GM21390 (cell line): ENCODE measurements at regions not wholly inside any gene's neighbourhood (a gene's known extent, or its start where the extent isn't known, plus 50 kb on each side); places are given as distances from the start of the nearest gene placed in this dataset.
"Not testable (repeated sequence)": the region's sequence is repeated elsewhere in the genome, so short reads cannot be mapped to it uniquely, and the experiment has no call there.

Source experiments
- ATAC-seq: cut with Tn5 transposase; IDR thresholded peaks from one replicate; pipeline ENCODE4 v1.9.1; 2021; ENCODE audit not compliant: unreplicated experiment

DNA sequence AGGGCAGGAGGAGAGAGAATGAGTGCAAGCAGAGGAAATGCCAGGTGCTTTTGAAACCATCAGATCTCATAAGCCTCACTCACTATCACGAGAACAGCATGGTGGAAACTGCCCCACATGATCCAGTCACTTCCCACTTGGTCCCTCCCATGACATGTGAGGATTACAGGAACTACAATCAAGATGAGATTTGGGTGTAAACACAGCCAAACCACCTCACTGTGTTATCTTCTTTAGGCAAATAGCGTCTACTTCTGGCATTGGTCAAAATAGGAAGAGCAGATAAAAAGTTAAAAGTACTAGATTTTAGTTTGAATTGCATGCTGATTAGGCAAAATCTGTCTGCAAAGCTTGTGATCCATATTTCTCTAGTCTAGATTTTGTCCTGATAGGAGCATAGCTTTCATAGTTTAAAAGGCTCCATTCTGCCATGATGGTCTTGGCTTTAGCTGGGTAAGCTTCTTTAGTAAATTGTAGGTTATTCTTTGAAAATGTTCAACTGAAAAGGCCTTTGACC is 267.5 kb downstream of the NKX6-1 start:
- no peak for ATAC-seq

DNA sequence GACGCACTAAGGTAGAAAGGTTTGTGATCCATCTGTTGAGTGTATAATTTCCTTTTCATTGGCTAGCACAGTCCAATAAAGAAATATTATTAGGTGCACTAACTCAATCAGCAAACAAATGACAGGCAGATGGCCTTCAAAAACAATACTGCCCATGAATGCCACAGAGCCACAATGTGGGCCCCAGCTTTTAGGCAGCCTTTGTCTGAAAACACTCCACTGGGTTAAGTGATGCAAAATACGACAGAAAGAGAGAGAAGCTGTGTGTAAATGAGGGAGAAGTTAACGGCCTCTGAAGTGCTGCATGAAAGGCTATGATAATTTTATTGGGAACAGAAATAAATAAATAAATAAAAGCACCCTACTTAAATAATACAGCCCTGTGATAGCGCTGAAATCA is 274.6 kb downstream of the NKX6-1 start:
- ATAC-seq = no peak

DNA sequence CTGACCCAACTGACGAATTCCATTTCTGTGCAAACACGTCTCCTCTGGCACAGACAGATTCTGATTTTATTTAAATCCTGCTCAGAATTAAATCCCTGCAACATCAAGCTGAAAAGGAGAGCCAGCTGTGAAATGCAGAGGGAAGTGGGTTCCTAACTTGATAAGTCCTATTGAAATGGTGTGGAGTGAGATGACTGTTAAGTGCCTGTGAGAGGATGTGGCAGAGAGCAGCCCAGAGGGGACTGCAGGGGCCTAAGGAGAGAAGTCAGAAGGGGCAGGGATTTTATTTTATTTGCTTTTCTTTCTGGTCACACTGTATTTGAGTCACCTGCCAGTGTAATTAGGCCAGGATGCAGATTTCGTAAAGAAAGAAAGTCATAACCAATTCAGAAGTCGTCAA is 277.4 kb downstream of the NKX6-1 start:
- ATAC-seq = no peak

DNA sequence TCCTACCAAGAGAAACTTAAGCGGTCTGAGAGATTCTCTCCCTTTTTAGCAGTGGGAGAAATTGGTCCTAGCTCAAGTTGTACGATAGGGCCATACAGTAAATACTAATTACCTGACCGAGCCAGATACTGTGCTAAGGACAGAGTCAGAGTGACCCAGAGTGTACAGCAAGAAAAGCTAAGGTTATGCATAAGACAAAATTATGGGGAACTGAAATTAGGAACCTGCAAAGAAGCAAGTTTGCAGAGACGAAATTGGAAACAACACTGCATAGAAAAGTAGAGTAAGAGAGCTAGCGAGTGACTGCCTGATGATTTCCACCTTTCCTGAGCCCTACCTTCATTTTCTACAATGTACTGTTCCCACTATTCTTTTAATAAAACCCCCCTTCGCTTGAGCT is 278.1 kb downstream of the NKX6-1 start:
- ATAC-seq = no peak

DNA sequence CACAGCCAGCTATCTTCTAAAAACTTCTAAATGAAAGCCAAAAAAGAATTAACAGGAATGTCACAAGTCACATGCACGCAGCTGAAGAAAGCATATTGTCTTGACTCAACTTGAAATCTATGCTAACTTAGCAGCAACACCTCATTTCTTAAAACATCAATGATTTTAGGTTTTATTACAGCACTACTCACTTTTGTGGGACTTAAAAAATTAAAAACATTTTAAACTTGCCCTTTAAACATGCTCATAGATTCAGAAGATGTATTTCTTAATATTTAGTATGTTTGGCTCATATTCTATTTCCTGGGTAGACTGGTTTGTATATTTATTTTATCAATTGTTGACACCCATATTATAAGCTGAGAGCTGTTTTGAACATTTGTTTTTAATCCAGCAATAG is 279.4 kb downstream of the NKX6-1 start:
- ATAC-seq = no peak

DNA sequence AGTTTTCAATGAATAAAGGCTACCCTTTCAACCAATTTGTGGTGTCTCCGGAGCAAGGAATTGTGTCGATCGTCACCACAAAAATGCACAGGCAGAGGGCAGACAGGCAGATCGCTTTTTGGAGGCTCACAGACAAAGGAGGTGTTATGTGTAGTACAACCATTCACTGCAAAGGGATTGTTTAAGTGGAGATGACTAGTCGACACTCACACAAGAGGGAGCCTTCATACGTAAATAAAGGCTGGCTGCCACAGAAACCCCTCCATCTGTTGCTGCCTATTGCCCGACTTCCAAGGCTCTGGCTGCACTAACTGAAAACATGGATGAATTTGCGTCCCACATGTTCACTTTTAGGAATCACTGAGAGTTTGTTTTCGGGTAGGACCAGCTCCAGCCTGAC is 281.1 kb downstream of the NKX6-1 start:
- no peak for ATAC-seq

DNA sequence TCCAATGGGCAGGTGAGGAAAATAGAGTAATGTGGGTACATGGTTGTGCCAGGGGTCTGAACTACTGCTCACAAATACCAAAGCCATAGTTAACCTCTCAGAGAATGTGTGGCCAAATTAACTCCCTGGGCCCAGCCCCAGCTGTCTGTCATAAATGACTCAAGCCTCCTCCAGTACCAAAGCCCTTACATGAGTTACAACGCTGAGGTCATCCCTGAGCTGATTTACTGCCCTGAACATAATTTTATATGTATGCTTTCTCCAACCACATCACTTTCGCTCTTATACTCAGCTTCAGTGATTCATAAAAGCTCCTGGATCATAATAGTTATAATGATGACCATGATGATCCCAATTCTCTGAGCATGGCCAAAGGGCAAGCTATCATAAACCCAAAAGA is 283.9 kb downstream of the NKX6-1 start:
- no peak for ATAC-seq

DNA sequence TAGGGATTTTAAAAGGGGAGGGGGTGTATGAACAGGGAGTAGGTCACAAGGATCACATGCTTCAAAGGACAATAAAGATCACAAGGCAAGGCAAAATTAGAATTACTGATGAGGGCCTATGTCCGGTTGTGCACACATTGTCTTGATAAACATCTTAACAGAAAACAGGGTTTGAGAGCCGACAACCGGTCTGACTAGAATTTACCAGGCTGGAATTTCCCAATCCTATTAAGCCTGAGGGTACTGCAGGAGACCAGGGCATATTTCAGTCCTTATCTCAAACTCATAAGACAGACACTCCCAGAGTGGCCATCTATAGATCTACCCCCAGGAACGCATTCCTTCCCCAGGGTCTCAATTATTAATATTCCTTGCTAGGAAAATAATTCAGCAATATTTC is 292.9 kb downstream of the NKX6-1 start:
- not testable (repeated sequence) for ATAC-seq

DNA sequence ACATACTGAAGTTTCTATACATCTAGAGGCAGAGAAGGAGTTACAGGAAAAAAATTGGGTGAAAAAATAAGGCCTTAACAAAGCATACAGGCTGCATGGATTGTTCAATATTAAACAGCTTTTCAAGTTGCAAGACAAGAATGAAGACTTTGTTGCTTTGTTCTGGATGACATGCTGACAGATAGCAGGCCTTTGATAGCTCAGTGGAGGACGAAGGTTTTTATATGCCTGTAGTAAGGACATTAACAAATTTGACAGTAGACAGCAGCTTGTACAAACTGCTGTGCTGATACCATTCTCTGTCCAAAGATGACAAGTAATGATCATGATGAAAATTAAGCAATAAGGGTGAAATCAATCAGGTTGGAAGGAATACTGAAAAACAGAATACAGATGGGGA is 309.9 kb downstream of the NKX6-1 start:
- no peak for ATAC-seq

DNA sequence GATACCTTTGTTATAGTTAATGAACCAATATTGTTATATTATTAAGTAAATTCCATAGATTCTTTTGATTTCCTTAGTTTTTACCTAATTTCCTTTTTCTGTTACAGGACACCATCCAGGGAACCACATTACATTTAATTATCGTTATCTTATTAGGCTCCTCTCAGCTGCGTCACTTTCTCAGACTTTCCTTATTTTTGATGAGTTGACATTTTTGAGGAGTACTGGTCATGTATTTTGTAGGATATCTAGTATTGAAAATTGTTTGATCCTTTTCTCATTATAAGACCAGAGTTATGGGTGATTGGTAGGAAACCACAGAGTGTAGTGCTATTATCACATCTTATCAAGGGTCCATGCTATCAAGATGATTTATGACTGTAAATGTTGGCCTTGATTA is 319.7 kb downstream of the NKX6-1 start:
- ATAC-seq = no peak

DNA sequence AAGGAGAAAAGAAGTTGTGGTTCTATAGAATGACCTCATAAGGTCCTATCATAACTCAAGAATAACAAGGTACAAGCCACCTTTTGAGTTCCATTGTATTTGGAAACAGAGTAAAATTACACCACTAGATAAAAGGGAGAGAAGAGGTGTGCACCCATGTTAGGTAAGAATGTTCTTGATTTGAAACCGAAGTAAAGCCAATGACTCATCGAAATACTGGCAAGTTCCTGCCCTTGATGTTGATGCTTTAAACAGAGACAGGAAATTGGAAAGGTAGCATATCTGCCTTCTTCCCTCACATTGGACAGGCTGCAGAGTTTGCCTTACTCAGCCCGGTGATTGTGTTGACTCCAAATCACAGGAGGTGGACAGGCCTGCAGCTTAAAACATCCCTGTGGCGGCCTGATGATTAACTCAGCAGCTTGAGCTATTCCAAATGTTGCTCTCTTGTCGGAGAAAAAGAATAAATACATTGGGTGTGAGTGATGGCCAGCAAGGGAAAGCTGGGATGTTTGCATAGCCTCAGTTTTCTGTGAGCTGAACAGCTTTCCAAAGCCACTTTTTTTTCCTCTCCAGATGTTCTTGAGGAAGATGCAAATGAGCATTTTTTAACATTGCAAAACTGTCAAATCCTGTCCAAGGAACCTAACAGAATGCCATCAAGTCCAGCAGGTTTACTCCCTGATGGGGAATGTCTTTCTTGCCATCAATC is 321.1 kb downstream of the NKX6-1 start:
- ATAC-seq = no peak

DNA sequence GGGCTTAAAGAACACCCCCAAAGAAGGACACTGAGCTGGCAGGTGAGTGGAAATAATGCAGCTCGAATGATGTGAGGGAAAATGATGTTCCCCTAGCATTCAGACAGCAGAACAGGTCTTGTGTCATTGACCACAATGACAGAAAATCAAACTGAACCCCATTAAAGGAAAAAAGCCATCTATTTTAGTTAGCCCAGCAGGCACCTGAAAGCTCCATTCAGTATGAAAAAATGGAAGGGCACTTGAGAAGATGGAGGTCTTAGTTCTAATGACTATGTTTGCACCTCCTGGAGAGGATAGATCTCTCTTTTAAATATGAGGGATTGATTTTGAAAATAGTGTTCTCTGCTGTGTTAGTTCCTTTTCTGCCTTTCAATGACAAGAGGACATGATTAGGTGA is 323.1 kb downstream of the NKX6-1 start:
- ATAC-seq = no peak

DNA sequence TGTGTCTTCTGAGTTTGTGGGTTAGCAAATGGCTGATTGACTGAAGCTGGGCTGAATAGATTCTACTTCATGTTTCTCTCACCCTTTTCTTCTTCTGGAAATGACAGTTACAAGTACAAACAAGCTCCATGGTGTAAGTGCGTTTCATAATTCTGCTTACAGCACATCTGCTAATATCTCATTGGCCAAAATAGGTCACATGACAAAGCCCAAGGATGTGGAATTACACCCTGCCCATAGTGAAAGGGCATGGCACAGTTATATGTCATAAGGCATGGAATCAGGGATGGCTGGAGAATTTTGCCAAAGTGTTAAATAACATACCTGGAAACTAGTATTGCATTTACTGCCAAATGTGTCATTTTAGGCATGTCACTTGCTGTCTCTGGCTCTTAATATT is 327.2 kb downstream of the NKX6-1 start:
- ATAC-seq = no peak

DNA sequence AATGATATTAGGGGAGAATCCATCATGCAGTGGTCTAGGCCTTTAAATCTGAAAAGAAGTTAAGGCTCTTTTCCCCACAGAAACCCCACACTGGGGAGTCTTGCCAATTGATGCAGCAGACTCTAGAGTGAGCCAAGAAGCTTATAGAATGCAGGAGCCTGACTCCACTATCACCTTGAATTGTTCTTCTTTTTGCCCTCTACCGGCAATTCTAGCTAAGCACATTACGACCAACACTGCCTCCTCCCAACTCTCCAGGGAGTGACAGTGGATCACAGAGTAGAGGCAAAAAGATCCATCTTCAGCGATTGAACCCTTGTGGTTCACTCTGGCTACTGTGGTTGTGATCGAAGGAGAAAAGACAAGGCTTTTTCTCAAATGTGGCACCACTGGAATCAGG is 331.5 kb downstream of the NKX6-1 start:
- ATAC-seq = no peak

DNA sequence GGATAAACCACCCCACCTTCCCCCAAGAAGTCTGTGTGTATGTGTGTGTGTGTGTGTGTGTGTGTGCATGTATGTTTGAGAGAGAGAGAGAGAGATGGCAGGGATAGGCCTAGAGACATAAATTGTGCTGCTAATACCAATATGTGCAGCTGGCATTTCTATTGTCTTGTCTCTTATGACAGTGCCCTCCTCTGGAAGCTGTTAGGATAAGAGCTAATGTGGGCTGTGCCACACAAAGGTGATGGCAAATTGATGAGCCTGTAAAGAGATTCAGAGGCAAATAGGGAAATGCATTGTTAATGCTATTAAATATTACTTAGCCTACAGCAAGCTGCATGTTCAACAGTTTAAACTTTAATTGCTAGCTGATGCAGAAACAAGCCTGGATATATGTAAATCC is 332.0 kb downstream of the NKX6-1 start:
- no peak for ATAC-seq

DNA sequence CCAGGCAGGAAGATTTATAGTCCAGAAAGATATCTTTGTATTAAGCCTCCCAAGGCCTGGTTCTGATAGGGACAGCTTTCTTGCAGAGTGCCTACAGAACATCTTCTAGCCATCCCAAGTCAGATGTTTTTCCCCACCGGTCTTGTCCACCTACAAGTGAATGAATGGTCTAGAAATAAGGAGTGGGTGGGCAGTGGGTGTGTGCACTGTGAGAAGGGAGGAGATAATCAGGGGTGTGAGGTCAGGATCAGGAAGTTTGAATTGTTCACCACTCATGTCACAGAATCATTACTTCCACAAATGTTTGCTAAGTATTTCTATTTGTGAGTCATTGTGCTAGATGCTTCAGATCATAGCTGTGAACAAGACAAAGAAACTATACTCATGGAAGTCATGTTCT is 332.6 kb downstream of the NKX6-1 start:
- no peak for ATAC-seq

DNA sequence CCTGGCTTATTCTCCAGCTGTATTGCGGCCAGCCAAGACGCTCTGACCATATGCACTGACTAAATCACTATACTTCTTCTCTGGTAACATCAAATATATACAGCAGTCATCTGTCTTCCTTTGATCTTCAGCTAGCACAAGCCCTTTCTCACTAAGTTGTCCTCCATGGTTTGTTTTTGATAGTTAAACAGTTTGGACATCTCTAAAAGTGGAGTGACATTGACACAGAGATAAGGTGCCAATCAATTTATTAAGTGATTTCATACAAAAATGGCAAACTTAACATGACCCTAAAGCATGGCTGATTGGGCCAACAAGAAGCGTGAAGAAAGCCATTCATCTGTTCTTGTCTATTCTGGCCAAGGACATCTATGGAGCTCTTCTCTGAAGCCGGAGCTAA is 334.9 kb downstream of the NKX6-1 start:
- ATAC-seq = no peak

DNA sequence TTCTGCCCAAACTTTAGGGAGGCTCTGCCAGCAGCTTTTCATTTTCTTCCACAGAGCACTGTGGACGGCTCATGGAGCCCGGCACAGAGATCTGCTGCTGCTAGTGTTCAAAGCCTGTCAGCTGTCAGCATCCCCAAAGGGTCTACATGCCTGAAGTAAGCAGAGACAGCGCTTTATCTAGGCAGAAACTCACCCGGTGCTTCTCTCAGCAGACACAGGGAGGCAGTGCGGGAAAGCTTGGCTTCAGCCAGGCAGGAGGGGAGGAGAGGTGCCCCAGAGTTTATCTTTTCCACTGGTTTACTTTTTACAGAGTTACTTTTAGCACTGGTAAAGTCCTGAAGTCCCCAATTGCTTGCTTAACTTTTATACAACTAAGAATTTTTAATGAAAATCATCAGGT is 339.3 kb downstream of the NKX6-1 start:
- ATAC-seq = no peak

DNA sequence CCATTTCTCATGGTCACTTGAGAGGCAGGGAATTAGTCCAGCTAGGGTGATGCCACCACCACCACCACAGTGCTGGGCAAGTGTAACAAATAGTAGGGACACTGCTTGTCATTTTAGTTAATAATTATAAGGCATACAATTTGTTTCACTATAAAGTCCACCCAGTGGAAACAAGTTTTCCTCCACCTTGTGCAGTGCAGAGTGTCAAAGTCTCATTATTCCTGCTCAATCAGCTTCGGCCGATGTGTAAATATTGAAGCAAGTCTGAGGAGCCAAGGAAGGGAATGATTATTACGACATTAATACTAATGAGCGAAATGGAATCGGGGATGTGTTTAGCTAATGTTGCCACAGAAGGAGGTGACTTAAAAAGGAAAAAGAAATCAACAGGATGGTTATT is 340.4 kb downstream of the NKX6-1 start:
- no peak for ATAC-seq

DNA sequence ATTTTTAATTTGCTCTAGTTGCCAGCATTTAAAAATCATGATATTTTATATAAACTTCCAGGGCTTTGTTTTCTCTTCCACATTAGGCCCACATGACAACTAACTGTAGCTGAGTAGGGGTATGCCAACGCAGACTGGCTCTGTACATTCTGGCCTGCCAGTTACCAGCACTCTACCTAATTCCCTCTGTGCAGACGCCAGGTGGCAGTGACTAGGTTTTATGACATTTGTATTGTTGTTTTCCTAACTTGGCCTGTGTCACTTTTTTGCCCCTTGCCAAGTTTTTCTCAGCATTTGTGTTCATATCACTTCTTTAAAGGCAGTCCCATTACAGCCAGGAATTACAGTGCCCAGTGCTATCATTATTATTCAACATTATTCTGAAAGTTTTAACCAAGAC is 347.5 kb downstream of the NKX6-1 start:
- no peak for ATAC-seq

DNA sequence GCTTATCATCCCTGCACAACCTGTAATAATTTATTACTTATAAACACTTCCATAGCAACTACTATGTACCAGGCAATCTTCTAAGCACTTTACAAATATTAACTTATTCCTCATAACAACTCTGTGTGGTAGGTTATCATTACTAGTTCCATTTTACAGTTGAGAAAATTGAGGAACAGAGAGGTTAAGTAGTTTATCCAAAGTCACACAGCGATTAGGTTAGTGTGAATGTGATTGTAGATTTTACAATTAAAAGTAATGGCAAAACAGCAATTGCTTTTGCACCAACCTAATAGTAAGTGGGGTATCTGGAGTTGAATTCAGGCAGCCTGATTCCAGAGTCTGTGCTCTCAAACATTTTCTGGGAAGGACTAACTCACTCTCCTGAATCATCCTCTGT is 348.9 kb downstream of the NKX6-1 start:
- no peak for ATAC-seq

DNA sequence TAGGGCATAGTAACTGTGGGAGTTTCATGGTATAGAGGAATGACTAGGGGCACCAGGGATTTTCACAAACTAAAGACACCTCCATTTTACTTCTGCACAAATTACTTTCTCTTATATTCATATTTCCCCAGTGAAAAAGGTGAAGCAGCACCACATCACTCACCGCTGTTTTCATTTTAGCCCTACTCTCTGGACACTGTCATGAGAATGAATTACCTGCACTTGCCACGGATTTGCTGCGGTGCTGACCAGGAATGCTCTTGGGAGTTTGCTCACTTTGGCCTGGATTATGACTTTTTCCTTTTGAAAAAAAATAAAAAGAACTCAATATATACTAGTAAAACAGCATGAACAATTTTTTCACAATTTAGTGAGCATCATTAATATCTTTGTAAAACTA is 351.3 kb downstream of the NKX6-1 start:
- no peak for ATAC-seq

DNA sequence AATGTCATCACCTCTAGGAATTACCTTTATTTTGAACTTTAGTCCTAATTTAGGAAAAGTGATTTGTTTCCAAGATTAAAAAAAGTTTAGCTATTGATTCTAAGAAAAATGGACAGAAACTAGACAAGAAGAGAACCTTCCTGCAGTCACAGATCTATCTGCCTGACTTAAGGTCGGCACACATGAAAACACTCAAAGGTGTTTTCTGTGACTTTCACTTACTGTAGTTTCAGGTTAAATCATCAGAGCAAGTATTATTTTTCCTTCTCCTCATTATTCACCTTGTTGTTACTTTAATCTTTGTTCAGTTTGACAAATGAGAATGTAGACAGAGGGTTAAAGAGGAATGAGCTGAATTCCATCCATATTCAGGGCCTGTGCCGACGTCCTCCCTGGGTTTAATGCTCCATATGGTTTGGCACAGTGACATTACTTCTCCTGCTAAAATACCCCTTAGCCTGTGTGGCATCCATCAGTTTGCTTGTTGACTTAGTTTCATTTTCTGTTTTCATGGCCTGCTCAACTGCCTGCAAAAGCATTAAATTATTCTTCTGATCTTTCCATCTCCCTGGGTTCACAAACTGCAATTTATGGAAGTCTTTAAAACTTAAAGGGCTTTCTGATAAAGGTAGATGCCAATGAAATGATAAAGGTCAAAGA is 352.7 kb downstream of the NKX6-1 start:
- peak; percentile 72 for ATAC-seq
